Stimulated activated naive CD8-positive, alpha-beta T cell treated with anti-CD3 and anti-CD28 coated beads, Interleukin-15, Interleukin-2, amounts not matched to agents 100 U/mL and 50 U/mL, for 24 hours (primary cell): ENCODE measurements at regions not wholly inside any gene's neighbourhood (a gene's known extent, or its start where the extent isn't known, plus 50 kb on each side); places are given as distances from the start of the nearest gene placed in this dataset.
A peak's percentile ranks its signal among the peaks of the same experiment; 100 is the strongest.

Source experiments
- ATAC-seq: fragments of 150-1000 bp; cut with Tn5 transposase; one replicate; pipeline ENCODE4 v1.10.0; 2021
- DNase-seq: peaks from one replicate; pipeline ENCODE4 v3.0.0; 2021

DNA sequence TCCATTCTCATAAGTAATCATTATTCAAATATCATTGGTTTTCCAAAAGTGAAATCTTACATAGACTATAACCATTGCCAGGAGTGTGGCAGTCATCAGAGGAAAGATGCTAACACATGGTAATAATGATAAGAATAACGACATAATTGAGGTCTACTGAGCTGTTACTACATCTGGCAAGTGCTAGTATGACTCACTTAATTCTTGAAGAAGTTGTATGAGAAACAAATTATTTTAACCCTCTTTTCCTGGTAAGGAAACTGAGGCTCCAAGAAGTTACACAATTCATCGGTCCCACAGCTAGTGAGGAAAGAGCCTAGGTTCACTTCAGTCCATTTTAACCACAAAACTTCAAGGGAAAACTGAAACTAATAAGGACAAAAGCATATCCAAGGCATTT, 335.6 kb upstream of the BTBD3 start:
- DNase-seq: no peak
- no peak for ATAC-seq

DNA sequence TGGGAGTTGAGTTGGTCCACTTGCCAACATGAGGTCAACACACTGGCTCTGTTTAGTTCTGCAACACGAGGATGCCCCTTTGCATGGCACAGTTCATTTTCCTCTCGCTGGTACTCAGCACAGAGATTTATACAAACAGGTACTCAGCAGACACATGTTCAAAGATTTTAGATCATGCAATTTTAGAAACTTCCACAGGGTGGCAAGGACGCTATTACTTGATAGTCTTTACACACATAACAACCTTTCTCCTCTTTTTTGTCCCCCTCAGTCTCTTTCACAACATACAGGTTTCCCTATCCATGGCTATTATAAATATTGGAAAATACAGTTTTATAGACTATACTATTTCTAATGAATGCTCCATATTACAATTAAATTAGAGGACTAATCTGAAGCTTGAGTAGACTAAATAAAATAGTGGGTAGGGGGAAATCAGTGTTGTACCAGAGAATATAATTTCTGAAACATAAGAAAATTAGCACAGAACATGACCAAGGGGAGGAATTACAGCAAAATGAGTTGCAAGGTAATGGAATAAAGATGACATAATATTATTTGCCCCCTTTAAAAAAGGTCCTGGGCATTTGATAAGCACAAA, 331.8 kb upstream of the BTBD3 start:
- DNase-seq: no peak
- no peak for ATAC-seq

DNA sequence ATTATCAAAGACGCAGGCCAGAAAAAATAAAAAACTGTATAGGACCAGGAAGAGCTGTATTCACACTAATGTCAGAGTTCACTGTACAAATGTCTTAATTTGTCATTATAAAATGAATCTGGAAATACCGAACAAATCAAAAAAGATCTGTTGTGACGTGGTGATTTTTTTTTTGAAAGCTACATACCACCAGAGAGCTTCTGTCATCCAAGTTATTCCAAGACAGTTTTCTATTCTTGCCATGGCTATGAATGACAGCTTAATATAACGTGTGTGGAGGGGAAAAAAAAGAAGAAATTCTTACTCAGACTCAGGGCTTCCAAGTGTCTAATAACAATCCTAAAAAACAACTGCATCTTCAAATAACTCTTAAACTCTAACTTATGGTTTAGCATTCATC, 328.8 kb upstream of the BTBD3 start:
- no peak for ATAC-seq

GRCh38 chr20:11591965-11592364, 325.7 kb upstream of the BTBD3 start:
- DNase-seq (no peak), ATAC-seq (no peak)

More for the DNA sequence above, 328.8 kb upstream of the BTBD3 start:
- no peak for DNase-seq

- DNase-seq: no peak
- no peak for ATAC-seq
These were observed 313.4 kb upstream of the BTBD3 start for GRCh38 chr20:11604339-11604738.

- ATAC-seq (no peak), DNase-seq (no peak)
These were observed 310.6 kb upstream of the BTBD3 start for GRCh38 chr20:11607047-11607446.

DNA sequence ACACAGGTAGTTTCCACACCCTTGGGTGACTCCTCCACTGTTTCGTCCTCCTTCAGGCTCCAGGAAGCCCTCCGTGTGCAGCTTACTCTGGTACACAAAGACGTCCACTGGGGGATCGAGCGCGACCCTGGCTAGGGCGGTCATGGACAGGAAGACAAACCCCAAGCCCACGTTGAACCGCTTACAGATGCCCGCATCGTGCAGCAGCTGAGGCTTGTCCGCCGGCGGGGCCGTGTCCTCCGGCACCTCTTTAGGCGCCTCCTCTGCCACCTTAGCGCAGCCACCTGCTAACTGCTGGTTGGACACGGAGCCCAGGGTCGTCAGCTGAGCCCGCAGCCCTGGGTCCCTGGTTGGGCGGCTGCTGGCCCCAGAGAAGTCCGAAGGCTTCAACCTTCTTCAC, 309.0 kb upstream of the BTBD3 start:
- DNase-seq: no peak
- ATAC-seq: no peak

- ATAC-seq (no peak), DNase-seq (no peak)
These were observed 293.0 kb upstream of the BTBD3 start for GRCh38 chr20:11624704-11625103.

GRCh38 chr20:11626551-11626950, 291.1 kb upstream of the BTBD3 start:
- DNase-seq: no peak
- no peak for ATAC-seq

- DNase-seq: no peak
- no peak for ATAC-seq
These were observed 274.8 kb upstream of the BTBD3 start for GRCh38 chr20:11642866-11643265.

DNA sequence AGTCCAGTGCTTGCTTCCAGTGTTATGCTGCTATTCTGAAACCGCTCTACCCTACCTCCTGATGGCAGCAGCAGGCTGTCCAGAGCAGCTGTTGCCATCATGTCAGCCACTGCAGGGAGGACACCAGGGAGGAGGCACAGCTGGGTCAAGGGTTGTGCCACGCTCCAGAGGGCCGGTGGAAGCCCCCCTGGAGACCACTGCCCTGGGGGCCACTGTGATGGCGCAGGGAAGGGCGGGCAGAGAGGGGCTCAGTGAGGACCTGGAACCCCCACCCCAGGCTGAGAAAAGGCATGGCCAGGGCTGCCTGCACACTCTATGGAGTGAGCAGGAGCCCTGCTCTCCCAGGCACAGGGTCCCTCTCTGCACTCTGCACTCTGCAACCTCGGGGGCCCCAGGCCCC, 271.3 kb upstream of the BTBD3 start:
- DNase-seq: no peak
- ATAC-seq: no peak

GRCh38 chr20:11650566-11650965, 267.1 kb upstream of the BTBD3 start:
- DNase-seq (no peak), ATAC-seq (no peak)

GRCh38 chr20:11651138-11651537, 266.6 kb upstream of the BTBD3 start:
- ATAC-seq: no peak
- no peak for DNase-seq

GRCh38 chr20:11651647-11652046, 266.0 kb upstream of the BTBD3 start:
- ATAC-seq (no peak), DNase-seq (no peak)

DNA sequence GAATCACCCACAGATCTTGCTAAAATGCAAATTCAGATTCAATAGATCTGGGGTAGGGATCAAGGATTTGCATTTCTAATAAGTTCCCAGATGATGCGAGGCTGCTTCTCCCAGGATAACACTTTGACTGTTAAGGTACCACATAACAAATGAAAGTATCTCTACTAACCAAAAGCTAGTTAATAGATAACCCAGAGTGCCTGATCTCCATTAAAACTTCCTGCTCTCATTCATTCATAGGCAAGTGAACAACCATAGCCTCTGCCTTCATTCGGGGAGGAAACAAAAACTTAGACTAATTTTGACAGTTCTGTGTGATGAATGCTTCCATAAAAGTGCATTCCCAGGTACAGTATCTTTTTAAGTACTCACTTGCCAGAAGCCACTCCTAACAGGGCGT, 265.6 kb upstream of the BTBD3 start:
- DNase-seq (no peak), ATAC-seq (no peak)

- ATAC-seq (no peak), DNase-seq (no peak)
These were observed 262.9 kb upstream of the BTBD3 start for GRCh38 chr20:11654766-11655165.

DNA sequence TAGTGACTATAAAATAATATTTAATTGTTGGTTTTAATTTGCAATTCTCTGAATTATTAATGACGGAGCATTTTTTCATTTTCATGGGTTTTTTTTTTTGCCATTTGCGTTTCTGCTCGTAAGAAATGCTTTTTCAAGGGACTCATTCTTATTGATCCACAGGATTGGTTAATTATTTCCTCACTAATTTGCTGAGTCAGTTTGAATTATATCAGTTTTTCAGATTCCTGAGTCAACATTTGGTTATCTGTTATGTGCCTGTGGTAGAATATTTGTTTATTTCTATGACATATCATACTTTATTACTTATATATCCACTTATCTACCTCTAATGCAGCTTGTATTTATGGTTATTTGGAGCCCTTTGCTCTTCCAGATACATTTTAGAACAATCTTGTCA, 257.0 kb upstream of the BTBD3 start:
- no peak for ATAC-seq
- DNase-seq: no peak

- ATAC-seq (no peak), DNase-seq (no peak)
These were observed 246.6 kb upstream of the BTBD3 start for GRCh38 chr20:11671015-11671511.

GRCh38 chr20:11672959-11673358, 244.7 kb upstream of the BTBD3 start:
- ATAC-seq: no peak
- no peak for DNase-seq

GRCh38 chr20:11675920-11676629, 241.6 kb upstream of the BTBD3 start:
- ATAC-seq (no peak), DNase-seq (no peak)

DNA sequence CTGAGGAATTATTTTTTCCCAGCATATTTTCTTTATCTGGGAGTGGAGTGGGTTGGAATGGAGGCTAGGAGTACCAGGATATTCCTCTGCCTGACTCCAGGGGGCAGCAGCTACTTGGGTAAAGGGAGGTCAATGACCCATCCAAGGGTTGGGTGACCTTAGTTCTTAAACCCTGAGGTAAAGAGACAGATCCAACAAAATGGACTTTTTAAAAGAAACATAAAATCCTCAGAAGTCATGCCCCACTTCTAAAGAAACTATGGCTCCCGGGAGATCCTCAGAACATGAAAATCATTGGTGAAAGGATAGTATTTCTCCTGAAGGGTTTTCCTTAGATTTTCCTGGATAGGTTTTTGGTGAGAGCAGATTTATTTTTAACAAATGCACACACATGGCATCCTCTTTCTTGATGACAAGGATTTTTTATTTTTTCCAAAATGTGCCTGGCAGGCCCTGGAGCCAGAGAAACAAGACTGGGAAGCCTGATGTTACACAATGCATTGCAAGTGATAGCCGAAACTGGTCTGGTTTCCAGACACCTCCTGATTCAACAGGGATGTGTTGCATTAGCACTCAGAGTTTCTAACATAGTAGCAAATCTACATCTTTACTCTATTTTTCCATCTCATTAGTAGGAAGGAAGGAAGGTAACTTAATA, 240.9 kb upstream of the BTBD3 start:
- ATAC-seq (no peak), DNase-seq (peak; percentile 31)

- ATAC-seq: no peak
- DNase-seq: no peak
These were observed 240.3 kb upstream of the BTBD3 start for GRCh38 chr20:11677428-11677827.

DNA sequence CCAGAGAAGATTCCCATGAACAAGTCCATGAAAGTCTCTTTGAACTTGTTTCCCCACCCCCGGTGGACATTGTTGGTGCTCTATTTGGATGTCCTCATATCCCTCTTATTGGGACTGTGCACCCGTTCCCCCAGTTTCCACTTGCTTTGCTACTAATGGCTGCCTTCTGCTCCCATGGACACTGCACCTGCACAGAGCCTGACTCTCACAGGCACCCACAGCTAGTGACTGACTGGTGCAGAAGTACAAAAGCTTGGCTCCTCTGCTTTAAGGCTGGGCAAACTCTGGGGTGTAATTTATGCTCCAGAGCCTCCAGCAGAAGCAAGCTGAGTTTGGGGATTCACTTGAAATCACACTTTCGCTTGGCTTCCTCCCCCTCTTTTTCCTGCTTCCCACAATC, 239.9 kb upstream of the BTBD3 start:
- ATAC-seq (no peak), DNase-seq (no peak)

DNA sequence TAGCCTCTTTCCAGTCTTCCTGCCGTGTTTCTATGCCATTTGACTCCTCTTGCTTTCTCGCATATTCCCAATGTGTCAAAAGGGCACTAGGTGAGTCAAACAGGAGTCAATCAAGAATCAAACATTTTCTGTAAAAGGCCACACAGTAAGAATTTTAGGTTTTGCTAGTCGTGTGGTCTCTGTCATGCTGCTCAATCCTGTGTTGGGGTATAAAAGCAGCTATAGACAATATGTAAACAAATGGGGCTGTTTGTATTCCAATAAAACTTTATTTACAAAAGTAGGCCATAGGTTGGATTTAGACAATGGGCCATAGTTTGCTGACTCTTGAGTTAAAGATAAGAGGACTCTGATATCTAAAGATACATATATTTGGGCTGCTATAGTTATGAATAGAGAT, 235.4 kb upstream of the BTBD3 start:
- no peak for DNase-seq
- no peak for ATAC-seq
